ENCODE measurements at regions not wholly inside any gene's neighbourhood (a gene's known extent, or its start where the extent isn't known, plus 50 kb on each side); places are given as distances from the start of the nearest gene placed in this dataset.
"Not testable (repeated sequence)": the region's sequence is repeated elsewhere in the genome, so short reads cannot be mapped to it uniquely, and the experiment has no call there.

DNA sequence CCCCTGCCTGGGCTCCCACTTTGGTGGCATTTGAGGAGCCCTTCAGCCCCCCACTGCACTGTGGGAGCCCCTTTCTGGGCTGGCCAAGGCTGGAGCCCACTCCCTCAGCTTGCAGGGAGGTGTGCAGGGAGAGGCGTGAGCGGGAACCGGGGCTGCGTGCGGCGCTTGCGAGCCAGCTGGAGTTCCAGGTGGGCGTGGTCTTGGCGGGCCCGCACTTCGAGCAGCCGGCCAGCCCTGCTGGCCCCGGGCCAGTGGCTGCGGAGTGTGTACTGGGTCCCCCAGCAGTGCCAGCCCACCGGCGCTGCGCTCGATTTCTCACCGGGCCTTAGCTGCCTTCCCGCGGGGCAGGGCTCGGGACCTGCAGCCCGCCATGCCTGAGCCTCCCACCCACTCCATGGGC lies 94.5 kb upstream of the METAP2 start:
- TF ChIP-seq, protein P1, sequence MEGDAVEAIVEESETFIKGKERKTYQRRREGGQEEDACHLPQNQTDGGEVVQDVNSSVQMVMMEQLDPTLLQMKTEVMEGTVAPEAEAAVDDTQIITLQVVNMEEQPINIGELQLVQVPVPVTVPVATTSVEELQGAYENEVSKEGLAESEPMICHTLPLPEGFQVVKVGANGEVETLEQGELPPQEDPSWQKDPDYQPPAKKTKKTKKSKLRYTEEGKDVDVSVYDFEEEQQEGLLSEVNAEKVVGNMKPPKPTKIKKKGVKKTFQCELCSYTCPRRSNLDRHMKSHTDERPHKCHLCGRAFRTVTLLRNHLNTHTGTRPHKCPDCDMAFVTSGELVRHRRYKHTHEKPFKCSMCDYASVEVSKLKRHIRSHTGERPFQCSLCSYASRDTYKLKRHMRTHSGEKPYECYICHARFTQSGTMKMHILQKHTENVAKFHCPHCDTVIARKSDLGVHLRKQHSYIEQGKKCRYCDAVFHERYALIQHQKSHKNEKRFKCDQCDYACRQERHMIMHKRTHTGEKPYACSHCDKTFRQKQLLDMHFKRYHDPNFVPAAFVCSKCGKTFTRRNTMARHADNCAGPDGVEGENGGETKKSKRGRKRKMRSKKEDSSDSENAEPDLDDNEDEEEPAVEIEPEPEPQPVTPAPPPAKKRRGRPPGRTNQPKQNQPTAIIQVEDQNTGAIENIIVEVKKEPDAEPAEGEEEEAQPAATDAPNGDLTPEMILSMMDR (IDR thresholded peaks at IDR 0.05): not testable (repeated sequence)
- not testable (repeated sequence) for TF ChIP-seq POLR2A, EP300 (IDR thresholded peaks at IDR 0.05)
